Cerebellar nuclear complex (tissue), 1 donor: ENCODE measurements at regions not wholly inside any gene's neighbourhood (a gene's known extent, or its start where the extent isn't known, plus 50 kb on each side); places are given as distances from the start of the nearest gene placed in this dataset.

Experiments used
- DNase-seq, 2 experiments: peaks; one replicate each; lab custom pipeline; 2025; lab: John Stamatoyannopoulos, UW

DNA sequence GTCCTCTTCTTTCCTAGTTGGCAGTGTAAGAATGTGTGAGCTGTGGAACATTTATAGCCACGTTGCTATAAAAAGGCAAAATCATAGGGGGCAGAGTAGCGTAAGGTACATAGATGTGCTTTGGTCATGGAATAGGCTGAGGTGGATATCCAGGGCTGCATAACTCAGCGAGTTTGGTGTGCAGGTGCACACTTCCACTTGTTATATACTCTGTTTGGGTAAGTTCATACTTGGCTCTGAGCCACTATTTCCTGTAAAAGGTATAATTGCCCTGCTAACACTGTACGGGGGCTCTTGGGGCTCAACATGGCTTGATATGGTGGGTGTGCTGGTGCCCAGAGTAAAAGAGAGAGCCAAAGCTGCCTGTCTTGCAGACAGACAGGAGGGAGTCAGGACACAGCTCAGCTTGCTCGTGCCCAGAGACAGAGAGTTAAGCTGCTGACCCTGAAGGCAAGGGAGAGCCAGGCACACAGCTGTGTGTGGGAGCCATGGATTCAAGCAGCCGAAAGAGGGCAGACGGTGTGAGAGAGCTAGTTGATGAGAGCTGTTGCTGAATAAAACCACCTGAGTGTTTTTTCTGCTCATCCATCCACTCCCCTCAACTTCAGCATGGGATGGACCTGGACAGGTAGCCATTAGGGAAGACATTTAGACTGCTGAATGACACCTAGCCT is 126.7 kb downstream of the DKK1 start:
- DNase-seq: no peak

GRCh38 chr10:52442576-52442975 is 128.5 kb downstream of the DKK1 start:
- DNase-seq: no peak

DNA sequence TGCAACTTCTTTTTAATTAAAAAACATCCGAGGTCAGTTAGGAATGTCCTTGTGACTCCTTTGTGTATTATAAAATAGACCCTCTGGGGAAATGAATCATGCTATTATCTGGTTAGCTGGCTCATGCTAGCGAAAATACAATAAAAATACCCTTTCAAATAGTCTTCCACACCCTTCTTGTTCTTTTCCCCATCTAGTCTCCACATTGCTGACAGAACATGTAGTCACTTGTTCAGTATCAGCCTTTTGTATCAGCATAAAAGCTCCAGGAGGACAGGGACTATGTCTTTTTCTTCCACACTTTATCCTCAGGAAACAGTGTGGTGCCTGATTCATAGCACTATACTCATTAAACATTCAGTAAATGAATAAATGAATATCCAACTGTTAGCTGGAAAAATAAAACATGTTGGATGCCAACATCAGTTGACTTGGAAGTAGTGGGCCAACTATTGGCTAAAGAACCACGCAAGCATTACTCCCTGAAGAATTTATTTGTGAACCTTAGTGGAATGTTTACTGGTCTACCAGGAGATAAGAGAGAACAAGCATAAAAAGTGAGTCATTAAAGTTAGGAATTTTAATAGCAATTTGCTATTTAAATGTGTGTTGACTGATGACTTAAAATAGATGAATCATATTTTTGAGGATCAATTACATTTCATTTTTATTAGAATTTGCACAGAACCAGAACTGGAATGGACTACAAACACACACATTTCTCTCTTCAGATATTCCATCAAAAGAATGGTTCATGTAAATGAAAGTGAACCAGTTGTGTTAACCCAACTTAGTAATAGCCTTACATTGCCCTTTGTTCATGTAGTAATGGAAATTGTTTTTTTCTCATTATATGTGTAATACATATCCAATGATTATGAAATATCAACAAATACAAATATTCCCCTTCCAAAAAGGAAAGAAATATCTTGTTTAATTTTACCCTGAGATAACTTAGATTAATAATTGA is 129.6 kb downstream of the DKK1 start:
- no peak for DNase-seq

GRCh38 chr10:52446391-52446790 is 132.3 kb downstream of the DKK1 start:
- DNase-seq: no peak

DNA sequence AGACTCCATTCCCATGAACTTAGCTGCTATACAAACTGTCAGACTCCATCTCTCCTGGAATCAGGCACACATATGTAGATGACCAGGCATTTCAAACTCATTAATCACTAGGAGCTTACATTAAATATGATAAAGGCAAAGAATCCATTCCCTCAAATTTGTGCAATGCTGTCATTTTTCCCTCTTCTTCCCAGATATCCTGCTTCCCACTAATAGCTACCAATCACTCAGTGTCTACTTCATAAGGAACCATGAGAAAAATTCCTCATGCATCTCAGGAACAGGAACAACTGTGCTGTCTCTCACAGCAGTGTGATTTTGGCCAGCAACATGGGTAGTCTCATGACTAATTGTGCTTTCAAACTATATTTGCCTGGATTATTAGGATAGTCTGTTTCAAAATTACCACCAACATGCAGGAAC is 133.9 kb downstream of the DKK1 start:
- no peak for DNase-seq

- no peak for DNase-seq
Measured at GRCh38 chr10:52450762-52451291, 136.7 kb downstream of the DKK1 start.

DNA sequence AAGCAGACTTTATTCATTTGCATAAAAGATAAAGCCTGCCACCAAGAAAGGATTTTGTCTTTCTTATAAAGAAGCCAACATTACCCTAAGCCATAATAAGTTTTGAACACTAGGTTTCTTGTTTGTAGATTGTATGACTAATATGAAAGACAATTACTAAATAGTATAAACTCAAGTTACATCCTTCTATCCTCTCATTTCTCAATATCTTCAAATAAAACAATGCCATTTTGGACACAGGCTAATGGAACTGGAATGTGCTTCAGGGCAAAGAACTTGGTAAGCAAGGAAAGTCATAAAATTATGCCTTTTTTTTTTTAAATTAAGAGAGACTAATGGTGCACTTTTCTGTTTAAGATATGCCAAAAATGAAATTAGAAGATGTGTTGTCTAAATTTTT is 137.7 kb downstream of the DKK1 start:
- DNase-seq: no peak

DNA sequence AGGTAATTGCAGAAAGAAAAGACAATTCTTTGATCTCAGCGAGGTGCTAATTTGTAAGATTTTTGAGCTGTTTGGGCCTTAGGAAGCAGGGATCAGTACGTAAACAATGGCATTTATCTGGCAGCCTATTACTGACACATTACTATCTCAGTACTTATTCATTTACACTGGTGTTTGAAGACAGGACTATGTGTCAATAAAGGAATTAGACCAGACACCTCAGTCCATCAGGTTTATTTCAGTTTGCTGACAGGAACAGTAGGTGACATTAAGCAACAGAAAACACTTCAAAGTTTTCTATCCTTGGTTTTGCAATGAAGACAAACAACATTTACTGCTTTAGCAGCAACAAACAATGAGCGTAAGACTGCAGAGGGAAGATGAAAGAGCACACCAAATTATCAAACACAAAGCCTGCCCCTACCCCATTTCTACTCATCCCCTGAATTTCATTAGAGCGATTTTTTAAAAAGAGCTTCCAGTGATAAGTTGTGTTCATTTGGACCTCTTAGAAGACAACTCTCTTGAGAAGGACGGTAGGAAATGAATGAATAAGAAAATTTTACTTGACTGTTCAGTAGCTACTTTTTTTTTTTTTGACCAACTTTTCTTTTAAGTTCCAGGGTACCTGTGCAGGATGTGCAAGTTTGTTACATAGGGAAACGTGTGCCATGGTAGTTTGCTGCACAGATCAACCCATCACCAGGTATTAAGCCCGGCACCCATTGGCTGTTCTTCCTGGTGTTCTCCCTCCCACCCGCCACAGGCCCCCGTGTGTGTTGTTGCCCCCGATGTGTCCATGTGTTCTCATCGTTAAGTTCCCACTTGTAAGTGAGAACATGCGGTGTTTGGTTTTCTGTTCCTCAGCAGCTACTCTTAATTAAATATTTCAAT is 138.8 kb downstream of the DKK1 start:
- no peak for DNase-seq

DNA sequence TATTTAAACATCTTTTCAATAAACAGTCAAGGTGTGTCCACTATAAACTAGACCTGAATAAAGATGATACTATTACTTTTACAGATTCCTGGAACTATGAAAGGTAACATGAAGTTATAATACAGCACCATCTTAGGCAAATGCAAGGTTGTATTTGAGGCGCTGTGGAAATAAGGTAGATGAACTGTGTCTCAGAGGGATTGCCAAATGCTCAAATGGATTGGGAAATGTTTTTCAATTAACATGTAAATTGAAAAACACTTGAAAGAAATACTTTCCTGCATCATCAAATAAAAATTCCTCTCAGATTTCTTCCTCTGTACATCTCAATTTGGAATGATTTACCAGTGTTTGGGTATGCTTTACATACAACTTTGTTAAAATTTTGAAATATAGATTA is 139.4 kb downstream of the DKK1 start:
- DNase-seq: no peak

- DNase-seq: no peak
Measured at GRCh38 chr10:52454491-52454890, 140.4 kb downstream of the DKK1 start.

GRCh38 chr10:52455098-52455497 is 141.0 kb downstream of the DKK1 start:
- DNase-seq: no peak

DNA sequence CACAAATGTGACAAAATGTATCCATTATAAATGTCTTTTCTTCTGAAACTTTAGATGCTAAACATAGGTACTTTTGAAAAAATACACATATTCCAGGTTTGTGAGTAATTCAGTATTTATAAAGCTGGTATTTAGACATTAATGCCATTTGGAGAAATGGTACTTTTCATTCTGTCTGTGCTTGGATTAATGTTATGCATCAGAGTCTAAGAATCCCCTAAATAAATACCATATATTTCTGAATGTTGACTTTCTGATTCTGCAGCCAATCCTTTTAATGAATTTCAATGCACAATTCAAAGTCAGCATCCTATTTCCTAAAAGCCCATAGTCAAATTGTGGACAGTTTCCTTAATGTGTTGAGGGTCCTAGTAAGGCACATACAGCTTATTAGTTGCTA is 145.0 kb downstream of the DKK1 start:
- DNase-seq: no peak

DNA sequence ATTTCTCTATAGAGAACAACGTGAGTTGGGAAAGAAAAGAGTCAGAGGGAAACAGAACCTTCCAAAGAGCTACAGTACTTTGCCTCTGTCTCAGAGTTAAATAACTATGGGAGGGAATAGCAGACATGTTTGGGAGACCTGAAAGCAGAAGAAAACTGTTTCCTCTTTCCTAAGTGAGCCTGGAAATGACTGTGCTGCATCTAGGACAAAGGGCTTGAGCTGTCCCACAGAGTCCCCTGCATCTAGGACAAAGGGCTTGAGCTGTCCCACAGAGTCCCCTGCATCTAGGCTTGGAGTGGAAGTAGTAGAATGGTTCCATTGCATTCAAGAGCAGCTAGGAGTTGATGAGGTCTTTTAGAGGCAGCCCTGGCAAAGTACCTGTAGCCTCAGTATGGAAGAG is 149.7 kb downstream of the DKK1 start:
- no peak for DNase-seq

GRCh38 chr10:52464368-52465124 is 150.5 kb downstream of the DKK1 start:
- DNase-seq: no peak

GRCh38 chr10:52465202-52465601 is 151.1 kb downstream of the DKK1 start:
- no peak for DNase-seq

DNA sequence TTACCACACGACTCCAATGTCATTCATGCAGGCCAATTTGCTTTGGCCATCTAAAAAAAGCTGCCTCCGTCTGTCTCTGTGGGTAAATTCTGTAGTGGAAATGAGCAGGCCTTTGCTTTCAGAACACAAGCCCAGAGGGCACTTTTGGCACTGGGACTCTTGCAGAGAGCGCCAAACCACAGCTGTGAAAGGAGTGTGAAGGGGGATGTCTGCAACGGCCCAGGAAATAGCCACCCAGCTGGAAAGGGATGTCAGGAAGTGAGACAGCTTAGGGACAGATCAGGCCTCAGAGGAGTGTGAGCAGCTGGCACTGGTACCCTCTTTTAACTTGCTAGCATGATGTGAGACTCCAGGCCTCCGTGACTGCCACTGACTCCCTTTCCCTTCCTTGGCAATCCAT is 152.4 kb downstream of the DKK1 start:
- DNase-seq: no peak

- no peak for DNase-seq
Measured at GRCh38 chr10:52469970-52470705, 156.1 kb downstream of the DKK1 start.

- DNase-seq: no peak
Measured at GRCh38 chr10:52472406-52473146, 158.5 kb downstream of the DKK1 start.

DNA sequence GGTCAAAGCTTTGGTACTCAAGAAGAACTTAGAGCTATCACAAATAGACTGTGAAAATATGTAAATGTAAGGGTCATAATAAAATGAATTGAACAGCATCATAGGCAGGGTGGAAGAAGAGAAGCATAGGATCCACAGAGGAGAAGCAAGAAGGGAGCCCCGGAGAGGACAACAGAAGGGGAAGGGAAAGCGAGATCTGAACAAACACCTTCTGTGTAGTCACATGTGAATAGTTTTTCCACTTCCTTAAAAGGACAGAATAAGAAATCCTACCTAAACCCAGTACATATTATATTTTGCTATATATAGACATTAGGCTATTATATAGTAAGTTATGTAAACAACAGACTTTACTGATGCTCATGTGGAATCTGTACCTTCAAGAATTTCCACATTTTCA is 160.2 kb downstream of the DKK1 start:
- no peak for DNase-seq

- DNase-seq: no peak
Measured at GRCh38 chr10:52477305-52477704, 163.2 kb downstream of the DKK1 start.
